ENCODE measurements at regions not wholly inside any gene's neighbourhood (a gene's known extent, or its start where the extent isn't known, plus 50 kb on each side); places are given as distances from the start of the nearest gene placed in this dataset.

DNA sequence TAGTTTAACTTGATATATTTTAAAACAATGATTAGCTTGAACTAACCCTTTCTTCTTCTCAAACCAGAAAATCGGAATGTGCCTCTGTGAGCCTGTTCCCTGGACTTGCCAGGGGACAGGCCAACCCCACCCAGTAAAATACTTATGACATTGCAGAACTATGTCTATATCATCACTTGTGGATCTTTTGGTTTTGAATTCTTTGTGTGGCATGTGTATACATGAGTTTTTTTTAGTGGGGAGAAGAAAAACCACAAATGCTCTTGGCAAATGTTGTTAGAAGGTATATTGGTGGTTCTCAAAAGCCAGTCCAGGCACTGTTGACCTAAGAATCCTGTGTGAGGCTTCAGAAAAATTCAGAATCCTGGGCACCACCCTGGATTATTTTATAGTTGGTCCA, 347.4 kb downstream of the SIPA1L2 start:
- TF ChIP-seq, protein P1, sequence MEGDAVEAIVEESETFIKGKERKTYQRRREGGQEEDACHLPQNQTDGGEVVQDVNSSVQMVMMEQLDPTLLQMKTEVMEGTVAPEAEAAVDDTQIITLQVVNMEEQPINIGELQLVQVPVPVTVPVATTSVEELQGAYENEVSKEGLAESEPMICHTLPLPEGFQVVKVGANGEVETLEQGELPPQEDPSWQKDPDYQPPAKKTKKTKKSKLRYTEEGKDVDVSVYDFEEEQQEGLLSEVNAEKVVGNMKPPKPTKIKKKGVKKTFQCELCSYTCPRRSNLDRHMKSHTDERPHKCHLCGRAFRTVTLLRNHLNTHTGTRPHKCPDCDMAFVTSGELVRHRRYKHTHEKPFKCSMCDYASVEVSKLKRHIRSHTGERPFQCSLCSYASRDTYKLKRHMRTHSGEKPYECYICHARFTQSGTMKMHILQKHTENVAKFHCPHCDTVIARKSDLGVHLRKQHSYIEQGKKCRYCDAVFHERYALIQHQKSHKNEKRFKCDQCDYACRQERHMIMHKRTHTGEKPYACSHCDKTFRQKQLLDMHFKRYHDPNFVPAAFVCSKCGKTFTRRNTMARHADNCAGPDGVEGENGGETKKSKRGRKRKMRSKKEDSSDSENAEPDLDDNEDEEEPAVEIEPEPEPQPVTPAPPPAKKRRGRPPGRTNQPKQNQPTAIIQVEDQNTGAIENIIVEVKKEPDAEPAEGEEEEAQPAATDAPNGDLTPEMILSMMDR (IDR thresholded peaks at IDR 0.05), result no peak
- TF ChIP-seq POLR2A (IDR thresholded peaks at IDR 0.05), result no peak
